SK-N-SH (cell line): ENCODE measurements at regions not wholly inside any gene's neighbourhood (a gene's known extent, or its start where the extent isn't known, plus 50 kb on each side); places are given as distances from the start of the nearest gene placed in this dataset.

ENCODE experiments used
- CTCF ChIA-PET: fragments of 300-600, 350-600 bp; formaldehyde crosslinking; extraction: SDS; loops from one replicate; lab custom pipeline; 2021; lab: Yijun Ruan, JAX
- POLR2A ChIA-PET: fragments of 350-600 bp; sonication (Branson Sonifier 250); formaldehyde crosslinking; extraction: SDS; loops from one replicate; lab custom pipeline; 2020; ENCODE audit warnings: antibody characterized with exemption, inconsistent platforms; lab: Yijun Ruan, JAX
- DNase-seq: peaks from one replicate; pipeline ENCODE4 v3.0.0; 2012
- H2AFZ ChIP-seq: fragments of 200-600 bp; sonication (generic); 2 replicates; pipeline ENCODE4 v1.8.1; 2016; ENCODE audit warnings: antibody characterized with exemption, mild to moderate bottlenecking, low read depth
- H3F3A ChIP-seq: fragments of 200-600 bp; sonication (generic); replicated peaks from 2 replicates; pipeline ENCODE3; 2016; ENCODE audit warnings: antibody characterized with exemption, mild to moderate bottlenecking; ENCODE audit not compliant: insufficient read depth
- H3K27ac ChIP-seq, 2 experiments: fragments of 200-500 bp in 1 of 2; fragments of 200-600 bp in 1 of 2; sonication (Bioruptor generic) in 1 of 2; sonication (generic), shearing (Covaris generic) in 1 of 2; 2 replicates each; pipeline versions ENCODE4 v1.5.1 to v1.6.1; 2014 to 2016; ENCODE audit warnings: low read depth in 2 of 2, inconsistent platforms in 1 of 2, low read length in 1 of 2, mild to moderate bottlenecking in 1 of 2, mixed read lengths in 1 of 2
- H3K27me3 ChIP-seq: fragments of 200-600 bp; sonication (generic), shearing (Covaris generic); 2 replicates; pipeline ENCODE4 v1.6.1; 2016; ENCODE audit warnings: mixed run types; ENCODE audit not compliant: insufficient read depth
- H3K36me3 ChIP-seq, 2 experiments: fragments of 200-500 bp in 1 of 2; fragments of 200-600 bp in 1 of 2; sonication (Bioruptor generic) in 1 of 2; sonication (generic) in 1 of 2; replicated peaks in 1 of 2; 2 replicates each; pipeline versions ENCODE3 to v1.5.1; 2014 to 2016; ENCODE audit warnings: low read length in 1 of 2, mild to moderate bottlenecking in 1 of 2; ENCODE audit not compliant: insufficient read depth in 2 of 2, control insufficient read depth in 1 of 2
- H3K4me1 ChIP-seq, 2 experiments: fragments of 200-500 bp in 1 of 2; fragments of 200-600 bp in 1 of 2; sonication (Bioruptor generic) in 1 of 2; sonication (generic), shearing (Covaris generic) in 1 of 2; 2 replicates each; pipeline versions ENCODE4 v1.5.1 to v1.6.1; 2014 to 2016; ENCODE audit warnings: low read depth in 1 of 2, low read length in 1 of 2, mixed run types in 1 of 2; ENCODE audit not compliant: insufficient read depth in 2 of 2, control insufficient read depth in 1 of 2
- H3K4me2 ChIP-seq: fragments of 200-600 bp; sonication (generic), shearing (Covaris generic); 2 replicates; pipeline ENCODE4 v1.6.1; 2017; ENCODE audit warnings: mixed run types
- H3K4me3 ChIP-seq, 2 experiments: fragments of 200-500 bp in 1 of 2; fragments of 200-600 bp in 1 of 2; sonication (Bioruptor generic) in 1 of 2; sonication (generic), shearing (Covaris generic) in 1 of 2; 2 replicates each; pipeline versions ENCODE4 v1.5.1 to v1.8.1; 2014 to 2016; ENCODE audit warnings: low read depth in 2 of 2, inconsistent platforms in 1 of 2, low read length in 1 of 2, mild to moderate bottlenecking in 1 of 2, mixed read lengths in 1 of 2, moderate library complexity in 1 of 2
- H3K79me2 ChIP-seq: fragments of 200-600 bp; sonication (generic); 2 replicates; pipeline ENCODE4 v1.8.1; 2017; ENCODE audit warnings: mild to moderate bottlenecking; ENCODE audit not compliant: insufficient read depth
- H3K9ac ChIP-seq: fragments of 200-600 bp; sonication (generic); 2 replicates; pipeline ENCODE4 v1.6.1; 2017; ENCODE audit warnings: mixed run types
- H3K9me2 ChIP-seq: fragments of 200-600 bp; sonication (generic); 2 replicates; pipeline ENCODE4 v1.6.1; 2017; ENCODE audit warnings: mixed run types
- H3K9me3 ChIP-seq: fragments of 200-600 bp; sonication (generic); 2 replicates; pipeline ENCODE4 v1.6.1; 2017; ENCODE audit warnings: mixed run types, mild to moderate bottlenecking, moderate library complexity
- H4K20me1 ChIP-seq: fragments of 200-600 bp; sonication (generic); 2 replicates; pipeline ENCODE4 v1.6.1; 2017; ENCODE audit warnings: mild to moderate bottlenecking, mixed run types; ENCODE audit not compliant: insufficient read depth
- CHD2 ChIP-seq: fragments of 150-350 bp; IDR thresholded peaks from 2 replicates; pipeline ENCODE4 v1.6.1; 2018; ENCODE audit warnings: low read length; ENCODE audit not compliant: partially characterized antibody
- FOXJ3 ChIP-seq: sonication (generic); formaldehyde crosslinking; IDR thresholded peaks from 2 replicates; pipeline ENCODE4 v1.5.1; 2020; ENCODE audit warnings: mild to moderate bottlenecking, missing genetic modification reagents
- FOXM1 ChIP-seq: IDR thresholded peaks from 2 replicates; pipeline ENCODE4 v1.4.0; 2012; ENCODE audit warnings: low read depth, mild to moderate bottlenecking
- GABPA ChIP-seq: IDR thresholded peaks from 2 replicates; pipeline ENCODE4 v1.4.0; 2012; ENCODE audit warnings: low read depth, mild to moderate bottlenecking
- GATA2 ChIP-seq: sonication (generic); formaldehyde crosslinking; IDR thresholded peaks from 2 replicates; pipeline ENCODE4 v1.5.0; 2020; ENCODE audit warnings: mild to moderate bottlenecking, missing genetic modification reagents
- JUND ChIP-seq: IDR thresholded peaks from 2 replicates; pipeline ENCODE4 v1.4.0; 2012
- MEF2A ChIP-seq: IDR thresholded peaks from 2 replicates; pipeline ENCODE4 v1.4.0; 2012; ENCODE audit warnings: low read depth, borderline replicate concordance
- MXI1 ChIP-seq: IDR thresholded peaks from 2 replicates; pipeline ENCODE4 v1.6.1; 2012; ENCODE audit warnings: mild to moderate bottlenecking, low read depth, low read length, improper control_type of control experiment
- NFIC ChIP-seq: IDR thresholded peaks from 2 replicates; pipeline ENCODE4 v1.4.0; 2012; ENCODE audit warnings: borderline replicate concordance
- NRF1 ChIP-seq: IDR thresholded peaks from 2 replicates; pipeline ENCODE4 v1.6.1; 2012; ENCODE audit warnings: low read depth, mild to moderate bottlenecking, low read length
- TCF12 ChIP-seq: IDR thresholded peaks from 2 replicates; pipeline ENCODE4 v1.4.0; 2012
- TEAD4 ChIP-seq: IDR thresholded peaks from 2 replicates; pipeline ENCODE4 v1.4.0; 2012; ENCODE audit warnings: mild to moderate bottlenecking, borderline replicate concordance; ENCODE audit not compliant: insufficient read depth
- WGBS: methylation state at CpG from one replicate; pipeline ENCODE4 v1.1.6; 2017; ENCODE audit warnings: low lambda C conversion rate; 5-methylcytosine and 5-hydroxymethylcytosine counted together
- TF ChIP-seq, protein P1 (sequence below): IDR thresholded peaks from 2 replicates; pipeline ENCODE4 v1.6.1; 2012; ENCODE audit warnings: mild to moderate bottlenecking, low read depth, low read length, moderate library complexity
- TF ChIP-seq, protein P2 (sequence below): IDR thresholded peaks from 2 replicates; pipeline ENCODE4 v1.4.0; 2012; ENCODE audit warnings: low read depth, borderline replicate concordance
- TF ChIP-seq, protein P3 (sequence below): IDR thresholded peaks from 2 replicates; pipeline ENCODE4 v1.4.0; 2012; ENCODE audit warnings: low read depth, borderline replicate concordance

DNA sequence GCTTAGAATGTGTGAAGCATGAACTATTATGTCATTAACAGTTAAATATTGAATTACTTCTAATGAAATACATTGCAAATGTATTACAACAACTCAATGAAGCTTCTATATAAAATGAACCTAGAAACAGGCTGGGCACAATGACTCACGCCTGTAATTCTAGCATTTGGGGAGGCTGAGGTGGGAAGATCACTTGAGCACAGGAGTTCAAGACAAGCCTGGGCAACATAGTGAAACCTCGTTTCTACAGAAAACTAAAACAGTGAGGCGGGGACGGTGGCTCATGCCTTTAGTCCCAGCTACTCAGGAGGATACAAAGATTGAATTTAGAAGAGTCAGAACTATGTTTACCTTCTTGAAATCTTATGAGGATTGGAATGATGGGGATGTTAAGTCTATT is 505.1 kb downstream of the SLITRK5 start (continued):
- TF ChIP-seq FOXM1 (no peak), TEAD4 (no peak), NFIC (no peak), GATA2 (CRISPR knock-in tag) (no peak), NRF1 (no peak), FOXJ3 (CRISPR knock-in tag) (no peak), MEF2A (no peak), GABPA (no peak)

DNA sequence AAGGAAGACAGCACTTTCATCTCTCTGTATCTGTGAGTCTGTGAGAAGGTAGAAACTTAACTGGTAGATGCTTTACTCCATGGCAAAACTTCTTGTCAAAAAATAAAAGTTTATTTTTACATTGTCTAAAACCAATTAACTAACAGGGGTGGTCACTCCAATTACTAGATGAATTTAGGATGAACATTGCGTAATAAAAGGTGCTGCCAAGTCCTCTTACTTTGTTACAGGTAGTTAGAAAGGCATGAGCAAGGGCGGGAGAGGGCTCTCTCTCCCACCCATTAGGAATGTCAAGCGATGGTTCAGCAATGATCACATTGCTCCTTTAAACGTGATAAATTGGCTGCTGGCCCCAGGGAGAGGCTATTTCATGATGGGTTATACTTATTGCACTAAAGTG is 512.3 kb downstream of the SLITRK5 start:
- Histone ChIP-seq H2AFZ (no peak overlapping the region), H3K4me1 (no peaks in the 10 kb centered on the region), H3F3A (no peaks in the 10 kb centered on the region), H4K20me1 (no peaks in the 10 kb centered on the region), H3K9me3 (no peaks in the 10 kb centered on the region), H3K27me3 (no peaks in the 10 kb centered on the region), H3K4me3 (no peak overlapping the region), H3K36me3 (no peaks in the 10 kb centered on the region), H3K9ac (no peak overlapping the region), H3K9me2 (no peaks in the 10 kb centered on the region; the same call in 1 of the 2 replicates), H3K79me2 (no peaks in the 10 kb centered on the region), H3K27ac (no peak overlapping the region), H3K4me2 (no peak overlapping the region)
- DNase-seq: no peak
- CTCF ChIA-PET: no interaction called here
- TF ChIP-seq JUND (no peak), TEAD4 (no peak)
- TF ChIP-seq, protein P1, sequence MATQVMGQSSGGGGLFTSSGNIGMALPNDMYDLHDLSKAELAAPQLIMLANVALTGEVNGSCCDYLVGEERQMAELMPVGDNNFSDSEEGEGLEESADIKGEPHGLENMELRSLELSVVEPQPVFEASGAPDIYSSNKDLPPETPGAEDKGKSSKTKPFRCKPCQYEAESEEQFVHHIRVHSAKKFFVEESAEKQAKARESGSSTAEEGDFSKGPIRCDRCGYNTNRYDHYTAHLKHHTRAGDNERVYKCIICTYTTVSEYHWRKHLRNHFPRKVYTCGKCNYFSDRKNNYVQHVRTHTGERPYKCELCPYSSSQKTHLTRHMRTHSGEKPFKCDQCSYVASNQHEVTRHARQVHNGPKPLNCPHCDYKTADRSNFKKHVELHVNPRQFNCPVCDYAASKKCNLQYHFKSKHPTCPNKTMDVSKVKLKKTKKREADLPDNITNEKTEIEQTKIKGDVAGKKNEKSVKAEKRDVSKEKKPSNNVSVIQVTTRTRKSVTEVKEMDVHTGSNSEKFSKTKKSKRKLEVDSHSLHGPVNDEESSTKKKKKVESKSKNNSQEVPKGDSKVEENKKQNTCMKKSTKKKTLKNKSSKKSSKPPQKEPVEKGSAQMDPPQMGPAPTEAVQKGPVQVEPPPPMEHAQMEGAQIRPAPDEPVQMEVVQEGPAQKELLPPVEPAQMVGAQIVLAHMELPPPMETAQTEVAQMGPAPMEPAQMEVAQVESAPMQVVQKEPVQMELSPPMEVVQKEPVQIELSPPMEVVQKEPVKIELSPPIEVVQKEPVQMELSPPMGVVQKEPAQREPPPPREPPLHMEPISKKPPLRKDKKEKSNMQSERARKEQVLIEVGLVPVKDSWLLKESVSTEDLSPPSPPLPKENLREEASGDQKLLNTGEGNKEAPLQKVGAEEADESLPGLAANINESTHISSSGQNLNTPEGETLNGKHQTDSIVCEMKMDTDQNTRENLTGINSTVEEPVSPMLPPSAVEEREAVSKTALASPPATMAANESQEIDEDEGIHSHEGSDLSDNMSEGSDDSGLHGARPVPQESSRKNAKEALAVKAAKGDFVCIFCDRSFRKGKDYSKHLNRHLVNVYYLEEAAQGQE: no peak
- 19% methylated on average over 4 of the region's 4 CpGs for WGBS
- POLR2A ChIA-PET: no interaction called here

DNA sequence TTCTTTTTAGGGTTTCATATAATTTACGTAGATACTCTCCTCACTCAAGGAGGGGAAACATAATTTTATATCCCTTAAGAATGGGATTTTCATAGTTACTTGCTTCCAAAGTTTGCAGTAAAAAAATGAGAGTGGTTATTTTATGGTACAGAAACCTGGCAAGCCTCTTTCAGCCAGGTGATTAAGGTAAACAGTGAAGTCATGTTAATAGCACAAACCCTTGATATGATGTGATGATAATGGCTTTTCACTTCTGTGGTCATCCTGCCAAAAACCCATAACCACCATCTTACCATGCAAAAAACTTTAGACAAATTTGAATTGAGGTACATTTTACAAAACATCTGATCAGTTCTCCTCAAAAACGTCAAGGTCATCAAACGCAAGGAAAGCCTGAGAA is 517.8 kb downstream of the SLITRK5 start:
- Histone ChIP-seq H3K27ac (no peak overlapping the region), H2AFZ (no peak overlapping the region), H3K9me3 (no peaks in the 10 kb centered on the region), H3K27me3 (no peaks in the 10 kb centered on the region), H3K79me2 (no peaks in the 10 kb centered on the region), H3K4me2 (no peak overlapping the region), H3K4me3 (no peak overlapping the region), H3K9me2 (no peaks in the 10 kb centered on the region; the same call in 1 of the 2 replicates), H3K4me1 (no peaks in the 10 kb centered on the region), H4K20me1 (no peaks in the 10 kb centered on the region), H3K9ac (no peak overlapping the region)
- DNase-seq: no peak
- TF ChIP-seq TCF12 (no peak), NRF1 (no peak), JUND (no peak), MXI1 (no peak), CHD2 (no peak)
- TF ChIP-seq, protein P2, sequence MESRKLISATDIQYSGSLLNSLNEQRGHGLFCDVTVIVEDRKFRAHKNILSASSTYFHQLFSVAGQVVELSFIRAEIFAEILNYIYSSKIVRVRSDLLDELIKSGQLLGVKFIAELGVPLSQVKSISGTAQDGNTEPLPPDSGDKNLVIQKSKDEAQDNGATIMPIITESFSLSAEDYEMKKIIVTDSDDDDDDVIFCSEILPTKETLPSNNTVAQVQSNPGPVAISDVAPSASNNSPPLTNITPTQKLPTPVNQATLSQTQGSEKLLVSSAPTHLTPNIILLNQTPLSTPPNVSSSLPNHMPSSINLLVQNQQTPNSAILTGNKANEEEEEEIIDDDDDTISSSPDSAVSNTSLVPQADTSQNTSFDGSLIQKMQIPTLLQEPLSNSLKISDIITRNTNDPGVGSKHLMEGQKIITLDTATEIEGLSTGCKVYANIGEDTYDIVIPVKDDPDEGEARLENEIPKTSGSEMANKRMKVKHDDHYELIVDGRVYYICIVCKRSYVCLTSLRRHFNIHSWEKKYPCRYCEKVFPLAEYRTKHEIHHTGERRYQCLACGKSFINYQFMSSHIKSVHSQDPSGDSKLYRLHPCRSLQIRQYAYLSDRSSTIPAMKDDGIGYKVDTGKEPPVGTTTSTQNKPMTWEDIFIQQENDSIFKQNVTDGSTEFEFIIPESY: no peak
- TF ChIP-seq, protein P3, sequence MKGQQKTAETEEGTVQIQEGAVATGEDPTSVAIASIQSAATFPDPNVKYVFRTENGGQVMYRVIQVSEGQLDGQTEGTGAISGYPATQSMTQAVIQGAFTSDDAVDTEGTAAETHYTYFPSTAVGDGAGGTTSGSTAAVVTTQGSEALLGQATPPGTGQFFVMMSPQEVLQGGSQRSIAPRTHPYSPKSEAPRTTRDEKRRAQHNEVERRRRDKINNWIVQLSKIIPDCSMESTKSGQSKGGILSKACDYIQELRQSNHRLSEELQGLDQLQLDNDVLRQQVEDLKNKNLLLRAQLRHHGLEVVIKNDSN: no peak
- TF ChIP-seq, all 33 proteins: peak for 0
- Histone ChIP-seq H3K36me3 (no peaks in the 10 kb centered on the region), H3F3A (no peaks in the 10 kb centered on the region)
- WGBS: 51% methylated on average over 3 of the region's 3 CpGs
- POLR2A ChIA-PET: no interaction called here
- CTCF ChIA-PET: no interaction called here
